NCI-H1105 treated with DMSO at 0.1 percent for 48 hours (cell line): ENCODE measurements at regions not wholly inside any gene's neighbourhood (a gene's known extent, or its start where the extent isn't known, plus 50 kb on each side); places are given as distances from the start of the nearest gene placed in this dataset.
A peak's percentile ranks its signal among the peaks of the same experiment; 100 is the strongest.

Experiments used
- DNase-seq: peaks from one replicate; lab custom pipeline; 2025; lab: John Stamatoyannopoulos, UW

DNA sequence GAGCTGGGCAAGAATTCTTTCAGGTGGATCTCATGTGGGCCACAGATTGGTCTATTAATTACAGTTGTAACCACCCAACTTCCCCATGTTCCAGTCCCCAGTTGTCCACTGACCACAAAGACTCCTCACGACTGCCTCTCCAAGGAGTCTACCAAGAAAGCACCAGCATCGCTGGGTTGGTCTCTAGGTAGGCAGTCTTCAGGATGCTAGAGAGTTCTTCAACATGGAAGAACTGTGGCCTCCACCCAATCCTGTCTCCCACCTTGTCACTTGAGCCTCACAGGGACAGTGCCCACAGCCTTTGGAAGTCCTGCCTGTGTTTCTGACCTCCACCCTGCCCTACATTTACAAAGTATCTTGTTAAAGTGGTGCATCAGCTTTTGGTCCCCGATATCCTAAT is 184.7 kb upstream of the FN1 start:
- no peak for DNase-seq

DNA sequence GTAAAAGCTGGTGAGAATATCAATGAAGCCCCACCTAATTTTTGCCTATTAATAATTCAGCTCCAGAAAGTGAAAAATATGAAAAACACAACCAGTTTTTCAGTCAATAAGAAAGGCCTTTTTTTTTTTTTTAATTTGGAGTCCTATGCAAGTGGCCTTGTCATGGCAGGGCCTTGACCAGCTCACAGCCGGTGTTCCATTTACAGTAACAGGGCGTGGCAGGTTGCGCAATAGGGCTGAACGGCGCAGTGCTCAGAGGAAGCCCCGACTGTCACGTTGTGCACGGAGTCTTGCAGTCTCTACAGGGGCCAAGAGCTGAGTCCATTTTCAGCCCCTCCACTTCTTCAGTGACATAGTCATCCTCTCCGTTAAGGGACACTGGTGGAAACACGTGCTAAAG is 184.1 kb upstream of the FN1 start:
- DNase-seq: peak; percentile 46

DNA sequence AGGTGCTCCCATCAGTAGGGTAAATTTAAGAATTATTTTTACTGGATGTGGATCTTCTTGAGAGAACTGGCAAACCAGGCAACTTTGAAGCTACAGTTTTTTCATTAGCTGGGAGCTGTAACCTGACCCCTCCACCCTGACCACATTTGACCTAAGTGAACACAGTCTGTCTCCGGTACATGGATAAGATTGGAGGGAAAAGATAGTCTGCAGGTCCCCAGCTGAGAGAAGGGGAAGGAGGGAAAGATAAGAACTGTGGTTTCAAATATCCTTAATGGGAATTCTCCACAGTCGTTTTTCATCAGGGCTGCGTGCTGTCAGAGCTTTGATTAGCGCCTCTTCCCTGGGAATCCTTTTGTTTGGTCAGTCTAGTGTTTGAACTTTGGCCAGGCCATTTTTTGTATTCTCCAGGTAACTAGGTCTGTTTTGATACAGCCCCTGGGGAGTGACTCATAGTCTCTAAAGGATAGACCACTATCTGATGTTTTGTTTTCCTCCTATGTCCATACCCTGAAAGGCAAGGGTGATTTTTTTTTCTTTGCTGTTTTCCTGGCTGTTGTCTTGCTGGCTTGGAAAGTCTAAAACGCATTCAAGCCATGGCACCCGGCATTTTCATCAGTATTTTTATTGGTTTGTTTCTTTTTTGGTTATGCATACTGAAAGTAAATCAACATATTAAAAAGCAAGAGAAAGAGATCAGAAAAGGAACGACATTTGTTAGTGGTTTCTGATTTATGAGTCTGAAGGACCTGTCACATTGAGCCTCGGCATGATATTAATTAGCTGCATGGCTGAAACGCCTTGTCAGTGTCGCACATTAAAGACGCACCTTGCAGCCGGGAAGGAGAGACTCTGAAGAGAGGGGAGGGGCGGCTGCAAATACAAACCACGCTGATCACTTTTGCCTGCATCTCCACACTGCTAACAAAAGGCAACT is 183.4 kb upstream of the FN1 start:
- DNase-seq: peak; percentile 76

DNA sequence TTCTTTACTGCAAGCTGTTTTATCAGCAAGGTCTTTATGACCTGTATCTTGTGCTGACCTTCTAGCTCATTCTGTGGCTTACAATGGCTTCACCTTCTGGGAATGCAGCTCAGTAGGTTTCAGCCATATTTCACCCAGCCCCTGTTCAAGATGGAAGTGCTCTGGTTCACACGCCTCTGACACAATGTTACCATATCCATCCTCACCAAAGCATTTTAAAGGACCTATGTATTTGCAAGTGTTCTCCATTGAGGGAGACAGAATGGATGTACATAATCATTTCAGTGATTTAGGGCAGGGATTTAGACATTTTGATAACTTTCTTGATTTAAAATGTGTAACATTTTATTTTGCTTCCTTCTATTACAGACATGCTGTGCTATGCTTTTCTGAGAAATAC is 182.3 kb upstream of the FN1 start:
- DNase-seq: no peak

DNA sequence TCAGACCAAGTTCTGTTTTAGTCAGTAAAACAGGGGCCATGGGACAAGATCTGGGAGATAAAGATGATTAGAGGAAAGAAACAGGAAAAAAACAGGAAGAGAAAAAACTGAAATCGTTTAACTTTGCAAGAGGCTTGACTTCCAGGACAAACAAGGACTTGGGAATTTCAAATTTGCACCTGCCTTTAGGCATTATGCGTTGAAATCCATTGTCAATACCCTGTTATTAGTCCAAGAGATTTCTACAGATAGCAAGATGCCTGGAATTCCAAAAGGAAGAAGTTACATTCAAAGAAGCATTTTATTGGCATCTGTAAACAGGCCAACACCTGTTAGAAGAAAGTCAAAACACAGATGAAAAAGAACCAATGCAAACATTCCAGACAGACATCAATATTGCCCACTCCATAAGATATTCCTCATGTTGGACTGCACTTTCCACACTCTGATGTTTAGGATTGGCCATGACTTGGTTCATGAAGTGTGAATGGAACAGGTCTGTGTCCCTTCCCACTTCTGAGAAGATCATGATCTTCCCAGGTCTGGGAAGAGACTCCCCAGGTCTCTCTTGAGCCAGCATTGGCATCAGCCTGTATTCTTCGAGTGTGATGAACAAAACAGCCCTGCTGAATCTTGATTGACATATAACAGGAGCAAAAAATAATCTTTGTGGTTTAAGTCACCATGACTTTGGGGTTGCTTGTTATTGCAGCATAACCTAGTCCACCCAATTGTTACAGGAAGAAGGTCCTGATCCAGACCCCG is 181.4 kb upstream of the FN1 start:
- no peak for DNase-seq

DNA sequence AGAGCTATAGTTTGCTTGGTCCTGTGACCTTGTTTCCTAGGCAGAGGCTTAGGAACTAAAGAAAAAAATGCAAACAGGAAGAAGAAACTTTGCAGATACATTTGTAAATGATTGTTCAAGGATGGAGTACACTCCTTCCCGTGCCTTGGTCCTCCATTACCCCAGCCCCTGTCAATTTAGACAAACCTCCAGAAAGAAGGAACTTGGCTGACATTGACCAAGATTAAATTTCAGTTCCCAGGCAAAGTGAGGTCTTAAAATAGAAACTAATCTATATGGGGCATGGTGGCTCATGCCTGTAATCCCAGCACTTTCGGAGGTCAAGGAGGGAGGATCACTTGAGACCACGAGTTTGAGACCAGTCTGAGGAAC is 179.9 kb upstream of the FN1 start:
- no peak for DNase-seq

DNA sequence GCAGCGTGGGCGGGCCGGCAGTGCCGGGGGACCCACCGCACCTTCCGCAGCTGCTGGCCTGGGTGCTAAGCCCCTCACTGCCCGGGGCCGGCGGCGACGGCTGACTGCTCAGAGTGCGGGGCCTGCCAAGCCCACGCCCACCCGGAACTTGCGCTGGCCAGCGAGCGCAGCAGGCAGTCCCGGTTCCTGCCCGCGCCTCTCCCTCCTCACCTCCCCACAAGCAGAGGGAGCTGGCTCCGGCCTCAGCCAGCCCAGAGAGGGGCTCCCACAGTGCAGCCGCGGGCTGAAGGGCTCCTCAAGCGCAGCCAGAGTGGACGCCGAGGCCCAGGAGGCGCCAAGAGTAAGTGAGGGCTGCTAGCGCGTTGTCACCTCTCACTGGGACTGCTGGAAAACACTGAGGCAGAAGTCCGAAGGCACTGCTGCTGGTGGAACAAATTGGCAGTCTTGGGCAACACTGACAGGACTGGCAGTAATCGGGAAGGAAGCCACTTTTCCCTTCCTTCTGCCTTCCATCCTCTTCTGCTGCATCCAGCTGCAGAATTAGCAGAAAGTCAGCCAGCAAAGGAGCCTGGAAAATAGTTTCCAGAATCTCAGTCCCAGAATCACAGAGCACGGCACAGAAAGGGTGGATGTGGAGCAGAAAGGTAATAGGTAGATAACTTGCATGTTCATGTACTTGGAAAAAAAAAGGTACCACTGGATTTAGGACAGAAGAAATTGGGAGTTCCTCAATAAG is 179.4 kb upstream of the FN1 start:
- DNase-seq: no peak

DNA sequence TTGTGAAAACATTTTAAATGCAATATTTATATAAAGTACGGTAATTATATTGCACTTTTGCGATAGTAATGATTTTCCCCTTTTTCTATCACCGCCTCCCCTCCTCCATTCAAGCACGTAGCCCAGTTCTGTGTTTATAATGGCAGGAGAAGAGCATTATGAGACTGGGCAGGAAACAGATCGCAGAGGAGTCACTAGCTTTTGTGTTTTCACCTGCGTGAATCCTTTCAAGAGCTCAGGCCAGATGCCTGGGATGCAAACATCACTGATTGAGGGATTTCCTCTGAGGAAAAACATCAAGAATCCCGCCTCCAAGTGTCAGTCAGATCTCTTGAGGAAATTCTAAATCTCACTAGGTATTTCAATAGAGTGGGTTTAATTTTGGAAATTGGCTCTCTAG is 178.4 kb upstream of the FN1 start:
- DNase-seq: no peak

DNA sequence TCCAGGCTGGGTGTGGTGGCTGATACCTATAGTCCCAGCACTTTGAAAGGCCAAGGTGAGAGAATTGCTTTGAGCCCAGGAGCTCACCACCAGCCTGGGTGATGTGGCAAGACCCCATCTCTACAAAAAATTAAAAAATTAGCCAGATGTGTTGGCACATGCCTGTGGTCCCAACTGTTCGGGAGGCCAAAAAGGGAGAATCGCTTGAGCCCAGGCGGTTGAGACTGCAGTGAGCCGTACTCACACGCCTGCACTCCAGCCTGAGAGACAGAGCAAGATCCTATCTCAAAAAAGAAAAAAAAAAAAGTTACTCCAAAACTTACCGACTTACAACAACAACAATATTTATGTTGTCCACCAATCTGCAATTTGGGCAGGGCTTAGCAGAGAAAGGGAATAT is 178.0 kb upstream of the FN1 start:
- no peak for DNase-seq

DNA sequence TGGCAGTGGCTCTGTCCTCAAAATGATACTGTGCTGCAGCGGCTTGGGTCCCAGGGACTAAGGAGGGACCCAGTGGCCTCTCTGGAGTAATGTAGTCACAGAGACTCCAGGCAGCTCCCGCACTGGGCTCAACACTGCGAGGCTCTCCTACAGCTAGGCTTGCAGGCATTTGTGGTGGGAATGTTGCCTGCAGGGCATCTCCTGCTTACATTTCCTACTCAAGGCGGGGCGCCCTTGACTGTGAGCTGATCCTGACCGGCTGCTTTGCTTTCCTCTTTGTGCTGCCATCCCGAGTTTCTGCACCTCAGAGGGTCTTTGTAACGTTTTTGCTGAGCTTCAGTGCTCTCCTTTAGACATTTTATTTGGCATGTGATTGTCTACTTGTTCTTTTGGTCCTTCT is 177.4 kb upstream of the FN1 start:
- DNase-seq: no peak

DNA sequence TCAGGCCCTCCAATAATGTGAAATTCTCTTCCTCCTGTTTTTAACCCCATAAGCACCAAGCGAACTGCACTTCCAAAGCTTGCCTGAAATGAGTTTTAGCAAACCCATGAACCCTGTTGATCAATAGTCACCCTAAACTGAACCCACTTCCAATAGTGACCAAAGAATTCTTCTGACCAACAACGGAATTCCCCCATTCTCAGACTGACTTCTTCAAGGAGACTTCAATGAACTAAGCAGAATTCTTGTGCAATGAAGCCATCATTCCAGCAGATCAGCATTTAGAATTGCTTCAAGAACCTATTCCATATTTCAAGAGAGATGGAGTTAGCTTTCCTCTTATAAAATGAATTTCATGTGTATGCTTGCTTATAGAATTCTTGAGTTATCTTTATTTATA is 176.9 kb upstream of the FN1 start:
- DNase-seq: no peak

DNA sequence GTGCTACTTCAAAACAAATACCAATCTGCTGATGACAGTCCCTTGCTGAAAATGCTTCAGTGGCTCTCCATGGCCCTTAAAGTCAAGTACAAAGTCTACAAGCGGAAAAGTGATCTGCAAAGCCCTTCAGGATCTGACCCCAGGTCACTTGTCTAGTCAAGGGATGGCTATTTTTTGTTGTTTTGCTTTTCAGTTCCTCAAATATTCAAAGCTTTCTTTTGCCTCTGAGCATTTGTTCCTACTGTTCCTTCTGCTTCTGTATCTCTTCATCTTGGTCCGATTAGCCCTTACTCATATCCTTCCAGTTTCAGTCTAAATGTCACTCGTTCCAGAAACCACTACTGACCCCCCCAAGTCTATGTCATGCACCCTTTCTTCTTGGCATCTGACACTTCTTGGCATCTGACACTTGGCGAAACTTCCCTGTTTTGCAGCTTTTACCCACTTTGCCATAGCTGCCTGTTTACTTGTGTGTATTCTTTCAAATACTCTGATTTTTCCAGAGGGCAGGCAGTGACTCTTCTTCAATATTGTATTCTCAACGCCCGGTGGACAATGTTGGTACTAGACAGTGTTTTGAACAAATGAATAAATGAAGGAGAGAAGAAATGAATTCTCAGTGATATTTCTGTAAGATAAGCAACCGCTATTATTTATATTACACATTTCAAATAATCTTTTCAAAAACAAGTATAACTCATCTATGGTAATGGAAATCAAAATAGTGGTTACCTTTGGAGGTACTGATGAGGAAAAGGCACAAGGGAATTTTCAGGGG is 175.9 kb upstream of the FN1 start:
- DNase-seq: no peak

DNA sequence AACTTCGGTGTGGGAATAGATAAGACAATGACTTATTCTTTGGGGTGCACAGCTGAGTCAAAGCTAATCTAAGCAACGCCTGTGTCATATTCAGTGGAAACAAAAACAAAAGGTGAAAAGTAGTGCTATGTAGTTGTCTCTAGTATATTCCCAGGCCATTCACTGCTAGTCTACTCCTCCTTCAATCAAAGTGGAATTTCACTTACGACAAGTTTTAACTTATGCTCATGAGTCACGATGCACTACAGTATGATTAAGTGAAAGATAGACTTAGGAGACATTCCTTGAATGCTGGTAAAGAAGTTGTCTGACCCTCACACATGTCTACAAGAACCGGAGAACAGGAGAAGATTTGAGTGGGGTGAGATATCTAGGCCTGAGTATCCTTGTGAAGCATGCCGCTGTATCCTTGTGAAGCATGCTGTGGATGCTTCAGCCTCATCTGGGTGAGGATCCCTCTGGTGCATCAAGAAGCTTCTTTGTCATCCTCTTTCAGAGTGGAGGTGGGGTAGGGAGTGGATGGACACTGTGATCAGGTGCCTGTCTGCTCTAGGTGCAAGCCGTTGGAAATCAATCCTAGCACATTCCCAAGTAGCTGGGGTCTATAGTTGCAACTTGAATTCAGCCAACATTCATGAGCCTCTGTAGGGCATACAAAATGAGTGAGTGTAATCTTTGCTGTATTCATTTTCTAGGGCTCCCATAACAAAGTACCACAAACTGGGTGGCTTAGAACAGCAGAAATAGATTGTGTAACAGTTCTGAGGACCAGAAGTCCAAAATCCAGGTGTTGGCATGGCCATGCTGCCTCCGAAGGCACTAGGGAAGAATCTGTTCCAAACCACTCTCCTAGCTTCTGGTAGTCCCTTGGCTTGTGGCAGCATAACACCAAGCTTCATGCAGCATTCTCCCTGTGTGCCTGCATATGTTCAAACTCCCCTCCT is 173.5 kb upstream of the FN1 start:
- no peak for DNase-seq

DNA sequence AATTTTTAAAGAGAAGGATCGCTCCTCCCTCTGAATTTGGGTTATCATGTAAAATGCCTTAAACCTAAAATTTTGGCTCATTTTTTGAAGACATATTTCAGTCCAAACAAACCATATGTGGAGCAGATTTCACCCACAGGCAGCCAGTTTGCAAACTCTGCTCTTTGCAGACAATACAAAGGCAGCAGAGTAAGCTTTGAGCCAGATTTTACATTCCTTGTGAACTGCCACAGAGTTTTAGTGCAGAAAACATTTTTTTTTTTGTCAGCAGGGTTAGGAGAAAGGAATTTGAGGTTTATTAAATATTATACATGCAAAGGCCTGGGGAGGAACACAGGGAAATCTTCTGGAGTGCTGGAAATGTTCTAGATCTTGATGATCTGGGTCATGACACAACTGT is 171.9 kb upstream of the FN1 start:
- DNase-seq: no peak

DNA sequence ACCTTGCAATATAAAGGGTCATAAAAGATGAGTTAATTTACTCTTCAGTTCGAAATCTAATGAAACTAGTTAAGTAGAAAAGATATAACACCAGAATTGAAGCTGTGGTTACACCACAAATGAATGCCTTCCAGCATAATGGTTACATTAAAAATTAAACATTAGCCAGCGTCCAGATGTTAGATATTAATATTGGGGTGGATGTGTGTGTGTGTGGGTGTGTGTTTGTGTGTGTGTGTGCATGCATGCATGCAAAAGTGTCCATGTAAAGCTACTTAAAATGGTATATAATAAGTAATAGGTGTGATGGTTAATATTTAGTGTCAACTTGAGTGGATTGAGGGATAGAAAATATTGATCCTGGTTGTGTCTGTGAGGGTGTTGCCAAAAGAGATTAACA is 170.4 kb upstream of the FN1 start:
- no peak for DNase-seq

DNA sequence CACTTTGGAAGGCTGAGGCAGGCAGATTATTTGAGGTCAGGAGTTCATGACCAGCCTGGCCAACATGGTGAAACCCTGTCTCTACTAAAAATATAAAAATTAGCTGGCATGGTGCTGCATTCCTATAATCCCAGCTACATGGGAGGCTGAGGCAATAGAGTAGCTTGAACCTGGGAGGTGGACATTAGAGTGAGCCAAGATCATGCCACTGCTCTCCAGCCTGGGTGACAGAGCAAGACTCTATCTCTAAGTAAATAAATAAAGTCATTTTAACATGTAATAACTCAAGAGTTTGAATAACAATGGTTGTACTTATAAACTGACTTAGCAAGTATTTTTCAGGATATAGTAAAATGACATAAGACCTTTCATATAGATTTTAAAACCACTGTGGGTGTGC is 169.3 kb upstream of the FN1 start:
- no peak for DNase-seq

DNA sequence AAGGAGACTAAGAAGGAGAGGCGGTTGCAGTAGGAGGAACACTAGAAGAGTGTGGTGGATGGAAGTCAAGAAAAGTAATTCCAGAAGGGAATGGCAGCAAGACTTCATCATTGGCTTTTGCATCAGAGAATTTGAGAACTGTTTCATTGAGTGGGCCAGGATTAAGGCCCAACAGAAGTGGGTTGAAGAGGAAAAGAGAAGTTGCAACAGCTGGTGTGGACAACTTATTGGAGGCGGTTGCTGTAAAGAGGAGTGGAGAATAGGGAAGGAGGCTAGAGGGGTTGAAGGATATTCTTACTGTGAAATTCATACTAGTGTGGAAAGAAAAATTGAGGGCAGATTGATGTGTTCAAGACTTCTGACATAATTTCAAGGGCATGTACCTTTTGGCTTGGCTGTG is 168.7 kb upstream of the FN1 start:
- no peak for DNase-seq

DNA sequence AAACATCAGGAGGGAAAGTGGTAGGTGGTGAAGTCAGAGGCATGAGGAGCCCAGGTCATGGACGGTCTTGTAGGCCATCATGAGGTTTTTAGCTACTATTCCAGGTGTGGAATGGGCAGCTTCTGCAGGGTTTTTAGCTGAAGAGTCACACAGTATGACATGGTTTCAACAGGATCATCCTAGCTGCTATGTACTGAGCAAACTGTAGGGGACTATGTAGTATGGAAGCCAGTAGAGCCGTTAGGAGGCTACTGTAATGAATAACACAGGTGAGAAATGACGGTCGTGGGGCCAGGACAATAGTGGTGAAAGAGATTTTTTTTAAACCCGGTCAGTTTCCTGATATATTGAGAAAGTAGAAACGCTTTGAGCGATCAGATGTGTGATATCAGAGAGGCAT is 167.6 kb upstream of the FN1 start:
- DNase-seq: no peak

DNA sequence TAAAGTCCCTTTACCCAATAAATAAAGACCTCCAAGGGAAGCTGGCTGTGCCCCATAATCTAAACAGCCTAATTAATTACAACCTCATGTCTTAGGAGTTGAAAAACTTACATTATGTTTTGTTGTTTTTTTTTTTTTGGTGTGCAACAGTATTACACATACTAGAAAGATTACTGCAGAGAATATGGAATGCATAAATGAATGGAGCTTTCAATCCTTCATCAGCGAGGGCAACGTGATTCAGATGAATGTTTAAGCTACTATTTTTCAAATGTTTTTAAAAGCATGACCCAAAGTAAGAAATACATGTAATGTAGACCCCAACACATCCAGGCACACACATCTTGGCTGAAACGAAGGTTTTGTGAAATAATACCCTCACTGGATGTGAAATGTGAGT is 167.1 kb upstream of the FN1 start:
- no peak for DNase-seq

DNA sequence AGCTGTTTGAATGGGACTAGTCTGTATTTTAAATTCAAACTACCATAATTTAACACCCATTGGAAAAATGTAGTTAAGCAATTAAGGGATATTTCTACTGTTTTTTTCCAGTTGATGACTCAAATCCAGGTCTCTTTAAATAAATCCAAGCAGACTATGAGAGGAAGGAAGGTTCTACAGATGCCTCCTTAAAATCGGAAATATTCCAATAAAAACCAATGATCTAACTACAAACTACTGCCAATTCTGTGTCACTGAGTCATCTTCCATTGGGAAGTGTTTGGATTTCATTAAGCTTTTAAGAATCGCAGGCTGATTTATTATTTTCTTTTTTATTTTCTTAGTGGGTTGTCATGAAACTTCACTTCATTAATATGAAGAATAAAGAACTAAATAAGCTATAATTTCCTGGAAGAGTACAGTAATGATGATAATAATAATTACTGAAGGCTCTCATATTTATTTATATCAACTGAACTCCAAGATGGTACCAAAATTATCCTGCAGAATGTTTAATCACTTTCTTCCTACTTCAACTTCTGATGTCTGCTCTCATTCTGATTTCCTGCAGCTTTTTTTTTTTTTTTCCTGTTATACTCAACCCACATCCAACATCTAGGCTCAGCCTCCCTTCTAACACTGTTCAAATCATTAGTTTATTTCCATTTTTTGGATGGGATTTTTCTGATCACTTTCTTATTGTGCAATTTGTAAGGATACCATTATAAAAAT is 166.3 kb upstream of the FN1 start:
- no peak for DNase-seq
